ENCODE measurements at regions not wholly inside any gene's neighbourhood (a gene's known extent, or its start where the extent isn't known, plus 50 kb on each side); places are given as distances from the start of the nearest gene placed in this dataset.

GRCh38 chr6:26198722-26199056, 111.5 kb downstream of the HFE start:
- TF ChIP-seq NFIC (IDR thresholded peaks at IDR 0.05; ENCODE audit: borderline replicate concordance), result no peak
- no peak for TF ChIP-seq CTCF (IDR thresholded peaks at IDR 0.05)
- TF ChIP-seq YY1 (IDR thresholded peaks at IDR 0.05; ENCODE audit: low read depth), result no peak
- no peak for TF ChIP-seq FOSL2 (IDR thresholded peaks at IDR 0.05; ENCODE audit: borderline replicate concordance, low read depth)
- no peak for TF ChIP-seq RAD21 (IDR thresholded peaks at IDR 0.05; ENCODE audit: low read length)

All from SK-N-SH (cell line).